ENCODE measurements at regions not wholly inside any gene's neighbourhood (a gene's known extent, or its start where the extent isn't known, plus 50 kb on each side); places are given as distances from the start of the nearest gene placed in this dataset.

DNA sequence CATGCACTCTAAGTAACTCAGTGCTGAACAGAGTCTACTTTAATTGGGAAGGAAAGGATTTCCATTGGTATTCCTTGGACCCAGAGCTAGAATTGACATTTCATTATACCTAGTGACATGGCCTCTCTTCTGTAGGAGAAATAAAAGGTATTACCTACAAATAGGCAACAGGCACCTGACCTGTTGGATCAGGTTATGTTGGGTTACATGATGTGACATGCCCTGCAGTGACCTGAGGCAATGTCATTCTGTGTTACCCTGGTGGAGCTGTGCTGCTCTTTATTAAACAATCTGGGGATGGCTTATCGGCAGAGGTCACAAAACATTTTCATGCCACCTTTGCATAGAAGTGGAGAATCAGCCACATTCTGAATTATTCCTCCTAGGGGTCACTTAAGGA is 427.7 kb downstream of the MDFIC start:
- Mint-ChIP-seq H3K4me1 (ENCODE audit: low read depth) (no peaks in the 10 kb centered on the region), H3K27ac (no peak overlapping the region), H3K9me3 (ENCODE audit: low read depth) (no peaks in the 10 kb centered on the region), H3K27me3 (no peaks in the 10 kb centered on the region), H3K36me3 (ENCODE audit: insufficient read depth) (no peaks in the 10 kb centered on the region), H3K4me3 (ENCODE audit: low read depth) (no peak overlapping the region)
- TF ChIP-seq, protein P1, sequence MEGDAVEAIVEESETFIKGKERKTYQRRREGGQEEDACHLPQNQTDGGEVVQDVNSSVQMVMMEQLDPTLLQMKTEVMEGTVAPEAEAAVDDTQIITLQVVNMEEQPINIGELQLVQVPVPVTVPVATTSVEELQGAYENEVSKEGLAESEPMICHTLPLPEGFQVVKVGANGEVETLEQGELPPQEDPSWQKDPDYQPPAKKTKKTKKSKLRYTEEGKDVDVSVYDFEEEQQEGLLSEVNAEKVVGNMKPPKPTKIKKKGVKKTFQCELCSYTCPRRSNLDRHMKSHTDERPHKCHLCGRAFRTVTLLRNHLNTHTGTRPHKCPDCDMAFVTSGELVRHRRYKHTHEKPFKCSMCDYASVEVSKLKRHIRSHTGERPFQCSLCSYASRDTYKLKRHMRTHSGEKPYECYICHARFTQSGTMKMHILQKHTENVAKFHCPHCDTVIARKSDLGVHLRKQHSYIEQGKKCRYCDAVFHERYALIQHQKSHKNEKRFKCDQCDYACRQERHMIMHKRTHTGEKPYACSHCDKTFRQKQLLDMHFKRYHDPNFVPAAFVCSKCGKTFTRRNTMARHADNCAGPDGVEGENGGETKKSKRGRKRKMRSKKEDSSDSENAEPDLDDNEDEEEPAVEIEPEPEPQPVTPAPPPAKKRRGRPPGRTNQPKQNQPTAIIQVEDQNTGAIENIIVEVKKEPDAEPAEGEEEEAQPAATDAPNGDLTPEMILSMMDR (IDR thresholded peaks at IDR 0.05; ENCODE audit: unreplicated experiment): no peak
- DNase-seq (ENCODE audit: low spot score, unreplicated experiment): no peak

- H3K4me1 Mint-ChIP-seq (ENCODE audit: low read depth): no peaks in the 10 kb centered on the region
- H3K36me3 Mint-ChIP-seq (ENCODE audit: insufficient read depth): no peaks in the 10 kb centered on the region
- TF ChIP-seq, protein P1 (IDR thresholded peaks at IDR 0.05; ENCODE audit: unreplicated experiment): no peak
- no peaks in the 10 kb centered on the region for H3K9me3 Mint-ChIP-seq (ENCODE audit: low read depth)
- no peak for DNase-seq (ENCODE audit: low spot score, unreplicated experiment)
- H3K27me3 Mint-ChIP-seq: no peaks in the 10 kb centered on the region
- H3K4me3 Mint-ChIP-seq (ENCODE audit: low read depth): no peak overlapping the region
- H3K27ac Mint-ChIP-seq: no peak overlapping the region
Observed at GRCh38 chr7:115346685-115347084, 424.8 kb downstream of the MDFIC start.

DNA sequence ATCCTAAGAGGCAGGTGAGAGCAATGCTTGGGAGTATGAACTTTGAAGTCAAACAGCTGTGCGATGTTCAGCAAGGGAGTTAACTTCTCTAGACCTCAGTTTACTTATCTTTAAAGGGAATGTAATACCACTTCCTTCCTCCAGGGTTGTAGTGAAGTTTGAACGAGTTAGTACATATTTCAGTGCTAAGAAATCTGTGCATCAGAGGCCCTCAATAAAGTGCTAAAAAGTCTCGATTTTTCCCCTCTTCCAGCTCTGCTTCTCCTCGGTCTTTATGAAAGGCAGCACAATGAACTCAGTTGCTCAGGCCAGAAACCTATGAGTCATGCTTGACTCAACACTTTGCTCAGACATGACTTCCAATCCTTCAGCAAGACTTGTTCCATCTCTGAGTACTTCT is 418.9 kb downstream of the MDFIC start:
- H3K9me3 Mint-ChIP-seq (ENCODE audit: low read depth): peaks cover 4% of the 10 kb centered on the region
- H3K4me3 Mint-ChIP-seq (ENCODE audit: low read depth): no peak overlapping the region
- peaks cover 4% of the 10 kb centered on the region for H3K4me1 Mint-ChIP-seq (ENCODE audit: low read depth)
- H3K36me3 Mint-ChIP-seq (ENCODE audit: insufficient read depth): no peaks in the 10 kb centered on the region
- no peak for DNase-seq (ENCODE audit: low spot score, unreplicated experiment)
- TF ChIP-seq, protein P1 (IDR thresholded peaks at IDR 0.05; ENCODE audit: unreplicated experiment): no peak
- H3K27ac Mint-ChIP-seq: no peak overlapping the region
- H3K27me3 Mint-ChIP-seq: no peaks in the 10 kb centered on the region

GRCh38 chr7:115338016-115338415 is 416.1 kb downstream of the MDFIC start:
- H3K4me1 Mint-ChIP-seq (ENCODE audit: low read depth): peaks cover 4% of the 10 kb centered on the region
- no peak overlapping the region for H3K4me3 Mint-ChIP-seq (ENCODE audit: low read depth)
- H3K27me3 Mint-ChIP-seq: no peaks in the 10 kb centered on the region
- H3K27ac Mint-ChIP-seq: no peak overlapping the region
- H3K36me3 Mint-ChIP-seq (ENCODE audit: insufficient read depth): no peaks in the 10 kb centered on the region
- peaks cover 4% of the 10 kb centered on the region for H3K9me3 Mint-ChIP-seq (ENCODE audit: low read depth)
- TF ChIP-seq, protein P1 (IDR thresholded peaks at IDR 0.05; ENCODE audit: unreplicated experiment): no peak
- no peak for DNase-seq (ENCODE audit: low spot score, unreplicated experiment)

GRCh38 chr7:115332691-115333090 is 410.8 kb downstream of the MDFIC start:
- H3K27me3 Mint-ChIP-seq: no peaks in the 10 kb centered on the region
- peaks cover under 1% of the 10 kb centered on the region for H3K4me1 Mint-ChIP-seq (ENCODE audit: low read depth)

More at GRCh38 chr7:115332691-115333090, 410.8 kb downstream of the MDFIC start:
- no peak for DNase-seq (ENCODE audit: low spot score, unreplicated experiment)
- H3K4me3 Mint-ChIP-seq (ENCODE audit: low read depth): no peak overlapping the region
- TF ChIP-seq, protein P1 (IDR thresholded peaks at IDR 0.05; ENCODE audit: unreplicated experiment): no peak
- H3K36me3 Mint-ChIP-seq (ENCODE audit: insufficient read depth): no peaks in the 10 kb centered on the region
- no peak overlapping the region for H3K27ac Mint-ChIP-seq
- no peaks in the 10 kb centered on the region for H3K9me3 Mint-ChIP-seq (ENCODE audit: low read depth)
